Upper lobe of left lung (tissue), 4 donors: ENCODE measurements at regions not wholly inside any gene's neighbourhood (a gene's known extent, or its start where the extent isn't known, plus 50 kb on each side); places are given as distances from the start of the nearest gene placed in this dataset.

Experiments used
- EP300 ChIP-seq, 4 donors: sonication (generic); formaldehyde crosslinking; IDR thresholded peaks; one replicate each; pipeline ENCODE4 v1.5.1; 2017; ENCODE audit warnings: antibody characterized with exemption in 4 of 4, control low read depth in 2 of 4
- POLR2A ChIP-seq, 4 donors: fragments of 450-650 bp; IDR thresholded peaks; one replicate each; pipeline ENCODE4 v1.5.1; 2016 to 2017; ENCODE audit warnings: antibody characterized with exemption in 4 of 4, mild to moderate bottlenecking in 2 of 4
- POLR2AphosphoS5 ChIP-seq, 2 donors: sonication (generic); formaldehyde crosslinking; IDR thresholded peaks; one replicate each; pipeline ENCODE4 v1.5.1; 2017; ENCODE audit warnings: antibody characterized with exemption in 2 of 2
- TF ChIP-seq, protein P1 (sequence below), 6 experiments: fragments of 450-650 bp in 4 of 6; fragments of 200-600 bp in 2 of 6; sonication (generic) in 2 of 6; IDR thresholded peaks; one replicate each; pipeline ENCODE4 v1.5.1; 2016 to 2019; ENCODE audit warnings: antibody characterized with exemption in 6 of 6

DNA sequence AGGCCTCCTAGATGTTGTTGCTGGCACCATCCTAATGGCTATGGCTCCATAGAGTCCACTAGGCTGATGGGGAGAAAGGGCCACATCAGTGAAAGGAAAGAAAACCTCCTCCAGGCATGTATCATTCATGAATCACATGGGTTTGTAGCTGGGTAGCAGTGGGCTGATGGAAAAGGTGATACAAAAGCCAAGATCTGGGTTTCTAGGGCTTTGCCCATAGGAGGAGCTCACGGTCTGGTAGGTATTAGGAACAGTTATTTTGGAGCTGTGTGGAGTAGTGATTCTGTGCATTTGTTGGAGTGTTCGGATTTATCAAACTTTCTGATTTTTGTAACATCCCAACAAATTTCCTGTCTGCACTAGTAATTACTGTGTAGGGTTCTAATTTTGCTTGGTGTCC lies 259.2 kb downstream of the SLC4A3 start:
- TF ChIP-seq, protein P1, sequence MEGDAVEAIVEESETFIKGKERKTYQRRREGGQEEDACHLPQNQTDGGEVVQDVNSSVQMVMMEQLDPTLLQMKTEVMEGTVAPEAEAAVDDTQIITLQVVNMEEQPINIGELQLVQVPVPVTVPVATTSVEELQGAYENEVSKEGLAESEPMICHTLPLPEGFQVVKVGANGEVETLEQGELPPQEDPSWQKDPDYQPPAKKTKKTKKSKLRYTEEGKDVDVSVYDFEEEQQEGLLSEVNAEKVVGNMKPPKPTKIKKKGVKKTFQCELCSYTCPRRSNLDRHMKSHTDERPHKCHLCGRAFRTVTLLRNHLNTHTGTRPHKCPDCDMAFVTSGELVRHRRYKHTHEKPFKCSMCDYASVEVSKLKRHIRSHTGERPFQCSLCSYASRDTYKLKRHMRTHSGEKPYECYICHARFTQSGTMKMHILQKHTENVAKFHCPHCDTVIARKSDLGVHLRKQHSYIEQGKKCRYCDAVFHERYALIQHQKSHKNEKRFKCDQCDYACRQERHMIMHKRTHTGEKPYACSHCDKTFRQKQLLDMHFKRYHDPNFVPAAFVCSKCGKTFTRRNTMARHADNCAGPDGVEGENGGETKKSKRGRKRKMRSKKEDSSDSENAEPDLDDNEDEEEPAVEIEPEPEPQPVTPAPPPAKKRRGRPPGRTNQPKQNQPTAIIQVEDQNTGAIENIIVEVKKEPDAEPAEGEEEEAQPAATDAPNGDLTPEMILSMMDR (IDR thresholded peaks at IDR 0.05), result no peak
- TF ChIP-seq EP300 (IDR thresholded peaks at IDR 0.05), result no peak
- no peak for TF ChIP-seq POLR2AphosphoS5 (IDR thresholded peaks at IDR 0.05)
- TF ChIP-seq POLR2A (IDR thresholded peaks at IDR 0.05), result no peak
